ENCODE measurements at regions not wholly inside any gene's neighbourhood (a gene's known extent, or its start where the extent isn't known, plus 50 kb on each side); places are given as distances from the start of the nearest gene placed in this dataset.

GRCh38 chrX:97820170-97820569 lies 936.5 kb downstream of the RPA4 start:
- intact Hi-C loops (cut with micrococcal nuclease; ENCODE audit: unreplicated experiment) (no loop called here), in situ Hi-C loops (cut with HindIII; ENCODE audit: low pct_unique_long_range_greater_than_20kb, low sequenced_read_pairs) (no loop called here)
- TF ChIP-seq CTCF (IDR thresholded peaks at IDR 0.05) = no peak
- TF ChIP-seq POLR2AphosphoS5 (IDR thresholded peaks at IDR 0.05; ENCODE audit: low read depth, low read length) = no peak
- no peak for TF ChIP-seq TCF7L2 (IDR thresholded peaks at IDR 0.05; ENCODE audit: low read depth, low read length)
- no peak for TF ChIP-seq REST (IDR thresholded peaks at IDR 0.05; ENCODE audit: insufficient read depth in 1 of 2, low read depth in 2 of 2, low read length in 1 of 2)
- TF ChIP-seq SIN3A (IDR thresholded peaks at IDR 0.05; ENCODE audit: borderline replicate concordance, insufficient read depth, low read depth, low read length) = no peak
- Histone ChIP-seq H3K4me1 (ENCODE audit: control insufficient read depth, insufficient read depth, low read length) (no peaks in the 10 kb centered on the region), H3K27ac (ENCODE audit: low read length) (no peak overlapping the region), H3K9me3 (ENCODE audit: control insufficient read depth, insufficient read depth, low read depth, low read length) (no peaks in the 10 kb centered on the region), H3K4me3 (ENCODE audit: low read depth in 2 of 2, low read length in 2 of 2) (no peak overlapping the region), H3K27me3 (ENCODE audit: control insufficient read depth, insufficient read depth, low read length) (no peaks in the 10 kb centered on the region), H3K36me3 (ENCODE audit: control insufficient read depth, insufficient read depth, low read length) (no peaks in the 10 kb centered on the region)
- CTCF ChIA-PET = no interaction called here
- ATAC-seq = no peak
- no TSS peak for BruUV-seq (replicated peaks)
- DNase-seq (ENCODE audit: low read depth, low spot score) = no peak
- POLR2A ChIA-PET = no interaction called here

- Histone ChIP-seq H3K36me3 (ENCODE audit: control insufficient read depth, insufficient read depth, low read length) (no peaks in the 10 kb centered on the region), H3K27me3 (ENCODE audit: control insufficient read depth, insufficient read depth, low read length) (no peaks in the 10 kb centered on the region), H3K9me3 (ENCODE audit: control insufficient read depth, insufficient read depth, low read depth, low read length) (no peaks in the 10 kb centered on the region), H3K27ac (ENCODE audit: low read length) (no peak overlapping the region), H3K4me1 (ENCODE audit: control insufficient read depth, insufficient read depth, low read length) (no peaks in the 10 kb centered on the region), H3K4me3 (ENCODE audit: low read depth in 2 of 2, low read length in 2 of 2) (no peak overlapping the region)
- intact Hi-C loops (cut with micrococcal nuclease; ENCODE audit: unreplicated experiment) = no loop called here
- ATAC-seq (no peak), DNase-seq (ENCODE audit: low read depth, low spot score) (no peak)
- ChIA-PET POLR2A (no interaction called here), CTCF (no interaction called here)
- in situ Hi-C loops (cut with HindIII; ENCODE audit: low pct_unique_long_range_greater_than_20kb, low sequenced_read_pairs) = no loop called here
- no TSS peak for BruUV-seq (replicated peaks)
- no peak for TF ChIP-seq TCF7L2 (IDR thresholded peaks at IDR 0.05; ENCODE audit: low read depth, low read length)
- TF ChIP-seq REST (IDR thresholded peaks at IDR 0.05; ENCODE audit: insufficient read depth in 1 of 2, low read depth in 2 of 2, low read length in 1 of 2) = no peak
- no peak for TF ChIP-seq CTCF (IDR thresholded peaks at IDR 0.05)
- TF ChIP-seq POLR2AphosphoS5 (IDR thresholded peaks at IDR 0.05; ENCODE audit: low read depth, low read length) = no peak
- TF ChIP-seq SIN3A (IDR thresholded peaks at IDR 0.05; ENCODE audit: borderline replicate concordance, insufficient read depth, low read depth, low read length) = no peak
These were observed 944.8 kb downstream of the RPA4 start for GRCh38 chrX:97828471-97828870.
